HCT116 (cell line): ENCODE measurements at regions not wholly inside any gene's neighbourhood (a gene's known extent, or its start where the extent isn't known, plus 50 kb on each side); places are given as distances from the start of the nearest gene placed in this dataset.

ENCODE experiments used
- ATAC-seq: fragments of 200-7000 bp; cut with Tn5 transposase; 2 replicates; pipeline ENCODE4 v1.9.1; 2020; ENCODE audit warnings: mild to moderate bottlenecking, moderate library complexity
- BruUV-seq: library from RNA; stranded (reverse); fragments of 400-500 nt; replicated peaks from 2 replicates; lab custom pipeline; 2021; lab: Mats Ljungman, UMichigan
- CTCF ChIA-PET: fragments of 300-600 bp; sonication (Branson Sonifier 250); formaldehyde crosslinking; loops from one replicate; lab custom pipeline; 2021; ENCODE audit warnings: antibody characterized with exemption; lab: Charles Lee
- POLR2A ChIA-PET: fragments of 300-600, 350-600 bp; sonication (Branson Sonifier 250); formaldehyde crosslinking; loops from one replicate; lab custom pipeline; 2021; ENCODE audit warnings: antibody characterized with exemption; lab: Charles Lee
- RAD21 ChIA-PET, 2 experiments: fragments of 300-600 bp; sonication (Branson Sonifier 250); formaldehyde crosslinking; loops; one replicate each; lab custom pipeline; 2023; ENCODE audit warnings: low total read pairs in 2 of 2; ENCODE audit not compliant: uncharacterized antibody in 2 of 2, unreplicated experiment in 2 of 2, low non-redundant PET in 1 of 2; lab: Charles Lee
- DNase-seq: peaks from one replicate; pipeline ENCODE4 v3.0.0-alpha.2; 2010; ENCODE audit warnings: low read depth, low spot score
- H2AFZ ChIP-seq: fragments of 200-600 bp; shearing (Covaris generic), sonication (generic); 2 replicates; pipeline ENCODE4 v1.6.1; 2017; ENCODE audit warnings: low read depth, mixed run types, mixed read lengths, antibody characterized with exemption, low read length; ENCODE audit not compliant: poor library complexity, severe bottlenecking
- H3K27ac ChIP-seq: 2 replicates; pipeline ENCODE4 v1.5.1; 2012; ENCODE audit warnings: low read depth, low read length
- H3K27me3 ChIP-seq: fragments of 200-600 bp; sonication (generic); 2 replicates; pipeline ENCODE4 v1.6.1; 2016; ENCODE audit warnings: mixed run types, low read length, mixed read lengths; ENCODE audit not compliant: insufficient read depth
- H3K36me3 ChIP-seq, 2 experiments: fragments of 200-500 bp in 1 of 2; fragments of 200-600 bp in 1 of 2; sonication (Bioruptor generic) in 1 of 2; sonication (generic) in 1 of 2; 2 replicates each; pipeline versions ENCODE4 v1.5.1 to v1.6.1; 2014 to 2016; ENCODE audit warnings: low read length in 2 of 2, inconsistent platforms in 1 of 2, mixed read lengths in 1 of 2, mixed run types in 1 of 2; ENCODE audit not compliant: insufficient read depth in 2 of 2, control insufficient read depth in 1 of 2
- H3K4me1 ChIP-seq, 2 experiments: fragments of 200-600 bp in 1 of 2; sonication (generic) in 1 of 2; 2 replicates each; pipeline versions ENCODE4 v1.5.1 to v1.6.1; 2012 to 2017; ENCODE audit warnings: low read length in 2 of 2, inconsistent platforms in 1 of 2, mild to moderate bottlenecking in 1 of 2, mixed read lengths in 1 of 2, mixed run types in 1 of 2, moderate library complexity in 1 of 2; ENCODE audit not compliant: insufficient read depth in 2 of 2, control insufficient read depth in 1 of 2
- H3K4me2 ChIP-seq: fragments of 200-600 bp; sonication (generic); 2 replicates; pipeline ENCODE4 v1.6.1; 2017; ENCODE audit warnings: mixed run types, low read length, mixed read lengths
- H3K4me3 ChIP-seq, 2 experiments: fragments of 200-600 bp in 1 of 2; sonication (generic) in 1 of 2; replicated peaks in 1 of 2; 2 replicates each; pipeline ENCODE4 v1.5.1; 2011 to 2016; ENCODE audit warnings: low read length in 2 of 2, control low read depth in 1 of 2, low read depth in 1 of 2, mild to moderate bottlenecking in 1 of 2, mixed read lengths in 1 of 2, mixed run types in 1 of 2
- H3K79me2 ChIP-seq: fragments of 200-600 bp; sonication (generic); 2 replicates; pipeline ENCODE4 v1.6.1; 2017; ENCODE audit warnings: mild to moderate bottlenecking, mixed run types, low read length, moderate library complexity, mixed read lengths; ENCODE audit not compliant: insufficient read depth
- H3K9ac ChIP-seq: fragments of 200-600 bp; sonication (generic); 2 replicates; pipeline ENCODE4 v1.6.1; 2016; ENCODE audit warnings: low read length, mixed read lengths
- H3K9me2 ChIP-seq: fragments of 200-600 bp; sonication (generic), shearing (Covaris generic); 2 replicates; pipeline ENCODE4 v1.6.1; 2017; ENCODE audit warnings: mixed run types, mild to moderate bottlenecking, moderate library complexity; ENCODE audit not compliant: insufficient read depth
- H3K9me3 ChIP-seq, 2 experiments: fragments of 200-500 bp in 1 of 2; fragments of 200-600 bp in 1 of 2; sonication (Bioruptor generic) in 1 of 2; sonication (generic) in 1 of 2; 2 replicates each; pipeline ENCODE4 v1.6.1; 2014 to 2017; ENCODE audit warnings: low read length in 2 of 2, mixed read lengths in 2 of 2, inconsistent platforms in 1 of 2, low read depth in 1 of 2, mild to moderate bottlenecking in 1 of 2, mixed run types in 1 of 2, moderate library complexity in 1 of 2; ENCODE audit not compliant: control insufficient read depth in 1 of 2, insufficient read depth in 1 of 2
- H4K20me1 ChIP-seq: fragments of 200-600 bp; sonication (generic), shearing (Covaris generic); 2 replicates; pipeline ENCODE4 v1.6.1; 2017; ENCODE audit warnings: mixed run types, mild to moderate bottlenecking, moderate library complexity; ENCODE audit not compliant: insufficient read depth
- CEBPB ChIP-seq: IDR thresholded peaks from 2 replicates; pipeline ENCODE4 v1.6.1; 2012; ENCODE audit warnings: low read depth
- EGR1 ChIP-seq: IDR thresholded peaks from 2 replicates; pipeline ENCODE4 v1.6.1; 2012; ENCODE audit warnings: low read depth
- EZH2 ChIP-seq: fragments of 200-600 bp; sonication (generic); IDR thresholded peaks from 2 replicates; pipeline ENCODE4 v1.6.1; 2017; ENCODE audit warnings: antibody characterized with exemption, mixed run types
- EZH2phosphoT487 ChIP-seq: fragments of 200-600 bp; IDR thresholded peaks from 2 replicates; pipeline ENCODE4 v1.6.1; 2018; ENCODE audit warnings: antibody characterized with exemption, borderline replicate concordance
- FOSL1 ChIP-seq: IDR thresholded peaks from 2 replicates; pipeline ENCODE4 v1.6.1; 2012; ENCODE audit warnings: low read depth
- JUND ChIP-seq: IDR thresholded peaks from 2 replicates; pipeline ENCODE4 v1.6.1; 2012
- POLR2AphosphoS5 ChIP-seq: IDR thresholded peaks from 2 replicates; pipeline ENCODE4 v1.6.1; 2011; ENCODE audit warnings: mild to moderate bottlenecking, low read depth, low read length, moderate library complexity
- RAD21 ChIP-seq: IDR thresholded peaks from 2 replicates; pipeline ENCODE4 v1.6.1; 2012; ENCODE audit warnings: low read depth, mild to moderate bottlenecking
- REST ChIP-seq: IDR thresholded peaks from 2 replicates; pipeline ENCODE4 v1.6.1; 2012; ENCODE audit warnings: low read depth
- SIN3A ChIP-seq: IDR thresholded peaks from 2 replicates; pipeline ENCODE4 v1.6.1; 2012; ENCODE audit warnings: low read depth
- SRF ChIP-seq: IDR thresholded peaks from 2 replicates; pipeline ENCODE4 v1.6.1; 2012; ENCODE audit warnings: low read depth
- ZFX ChIP-seq: fragments of 450-650 bp; IDR thresholded peaks from 2 replicates; pipeline ENCODE4 v1.6.1; 2017
- intact Hi-C: fragments of 100-400 bp; cut with micrococcal nuclease; formaldehyde crosslinking; loops from 2 replicates; pipeline ENCODE4 v1.10.0; 2022

- no peak for ATAC-seq
- RAD21 ChIA-PET = no interaction called here
- H3K27ac ChIP-seq = no peak overlapping the region
- no peaks in the 10 kb centered on the region for H3K9me3 ChIP-seq
- no peak overlapping the region for H3K9ac ChIP-seq
- H4K20me1 ChIP-seq = no peaks in the 10 kb centered on the region
- no peaks in the 10 kb centered on the region for H3K9me2 ChIP-seq
- no peak overlapping the region for H2AFZ ChIP-seq
- H3K4me3 ChIP-seq = no peak overlapping the region
- intact Hi-C loops = no loop called here
- DNase-seq = no peak
- POLR2A ChIA-PET = no interaction called here
- H3K27me3 ChIP-seq = no peaks in the 10 kb centered on the region
- no peak for TF ChIP-seq JUND
- TF ChIP-seq EZH2phosphoT487 = no peak
- no peak for TF ChIP-seq RAD21
- no peak for TF ChIP-seq EGR1
- TF ChIP-seq ZFX = no peak
- H3K36me3 ChIP-seq = no peaks in the 10 kb centered on the region
- no peak overlapping the region for H3K4me2 ChIP-seq
- CTCF ChIA-PET = no interaction called here
- H3K4me1 ChIP-seq = no peaks in the 10 kb centered on the region
- BruUV-seq = no TSS peak
- no peaks in the 10 kb centered on the region for H3K79me2 ChIP-seq
Observed at GRCh38 chrX:9368262-9368661, 96.6 kb upstream of the TBL1X start.

- Histone ChIP-seq H3K36me3 (no peaks in the 10 kb centered on the region), H3K27ac (no peak overlapping the region), H3K4me3 (no peak overlapping the region), H3K79me2 (no peaks in the 10 kb centered on the region), H3K9me3 (no peaks in the 10 kb centered on the region), H3K4me2 (no peak overlapping the region), H3K9ac (no peak overlapping the region), H3K9me2 (no peaks in the 10 kb centered on the region), H3K27me3 (no peaks in the 10 kb centered on the region), H4K20me1 (no peaks in the 10 kb centered on the region), H2AFZ (no peak overlapping the region), H3K4me1 (no peaks in the 10 kb centered on the region)
- no peak for TF ChIP-seq FOSL1
- no peak for TF ChIP-seq POLR2AphosphoS5
- no peak for TF ChIP-seq CEBPB
- TF ChIP-seq SIN3A = no peak
- TF ChIP-seq ZFX = no peak
- TF ChIP-seq JUND = no peak
- no peak for TF ChIP-seq EZH2
- TF ChIP-seq REST = no peak
- no peak for TF ChIP-seq SRF
- CTCF ChIA-PET = no interaction called here
- no TSS peak for BruUV-seq
- ATAC-seq (no peak), DNase-seq (no peak)
- RAD21 ChIA-PET = no interaction called here
- POLR2A ChIA-PET = no interaction called here
- intact Hi-C loops = no loop called here
Observed at GRCh38 chrX:9369802-9370291, 95.0 kb upstream of the TBL1X start.
